ELF-1 (cell line): ENCODE measurements at regions not wholly inside any gene's neighbourhood (a gene's known extent, or its start where the extent isn't known, plus 50 kb on each side); places are given as distances from the start of the nearest gene placed in this dataset.

Source experiments
- DNase-seq: peaks from one replicate; pipeline ENCODE4 v3.0.0-alpha.2; 2016; ENCODE audit warnings: low read depth, low spot score

DNA sequence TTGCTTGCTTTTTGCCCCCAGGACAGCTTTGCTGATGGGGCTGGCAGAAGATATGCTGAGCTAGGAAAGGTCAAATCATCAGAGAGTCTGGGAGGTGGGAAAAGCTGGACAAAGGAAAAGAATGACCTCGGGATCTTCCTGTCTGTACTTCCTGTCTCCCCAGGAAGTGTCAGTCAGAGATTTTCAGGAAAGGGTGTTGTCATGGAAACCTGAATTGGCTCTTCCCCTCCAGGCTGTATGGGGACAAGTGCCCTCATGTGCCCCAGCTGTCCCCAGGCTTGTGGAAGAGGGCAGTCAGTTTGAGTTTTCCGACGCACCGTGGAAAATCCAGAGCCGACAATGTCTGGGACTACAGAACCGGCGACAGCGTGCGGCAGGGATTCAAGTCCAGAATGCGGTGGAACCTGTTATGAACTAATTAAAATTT lies 122.7 kb upstream of the ZFHX3 start:
- DNase-seq, result peak; percentile 81

DNA sequence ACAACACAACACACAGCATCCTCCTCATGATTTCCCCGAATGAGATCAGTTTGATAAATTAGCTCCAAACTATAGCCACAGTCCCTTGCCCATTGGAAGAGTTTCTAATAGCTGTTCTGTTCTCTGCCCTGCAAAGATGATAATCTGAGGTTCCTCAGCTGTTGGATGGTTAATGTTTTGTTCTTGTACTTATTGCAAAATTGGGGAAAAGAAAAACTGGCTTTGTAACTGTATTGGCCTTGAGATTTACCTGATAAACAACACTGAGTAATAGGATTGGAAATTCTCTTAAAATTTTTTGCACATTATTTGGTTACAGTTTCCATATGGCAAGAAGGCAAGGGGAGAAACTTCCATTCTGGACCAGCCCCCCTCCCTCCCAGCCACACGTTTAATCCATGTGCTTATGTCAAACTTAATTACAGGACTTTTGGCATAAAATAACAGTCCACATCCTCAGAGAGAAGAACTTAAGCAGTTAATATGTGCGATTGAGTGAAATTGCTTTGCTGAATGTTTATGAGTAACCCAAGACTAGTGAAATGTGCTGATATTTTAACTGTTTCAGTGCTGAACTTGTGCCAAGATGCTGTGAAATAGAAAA lies 119.1 kb upstream of the ZFHX3 start:
- DNase-seq, result no peak

DNA sequence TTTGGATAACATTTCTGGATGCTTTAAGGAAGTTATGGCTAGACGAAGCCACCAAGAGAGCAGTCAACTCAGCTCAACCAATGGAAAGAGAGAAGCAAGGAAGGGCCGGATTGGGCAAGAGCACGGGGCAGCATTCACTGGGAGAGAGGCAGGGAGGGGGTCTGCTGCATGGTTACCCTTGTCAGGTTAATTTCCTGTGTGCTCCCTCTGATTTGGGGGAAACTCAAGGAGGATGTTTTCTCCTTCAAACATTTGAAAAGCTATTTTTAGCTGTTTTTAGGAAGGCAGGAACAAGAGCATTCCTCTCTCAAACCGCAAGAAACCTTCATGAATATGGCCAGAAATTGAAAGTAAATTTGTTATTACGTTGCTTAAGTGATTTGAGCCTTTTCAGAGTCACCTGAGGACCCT lies 118.5 kb upstream of the ZFHX3 start:
- no peak for DNase-seq

DNA sequence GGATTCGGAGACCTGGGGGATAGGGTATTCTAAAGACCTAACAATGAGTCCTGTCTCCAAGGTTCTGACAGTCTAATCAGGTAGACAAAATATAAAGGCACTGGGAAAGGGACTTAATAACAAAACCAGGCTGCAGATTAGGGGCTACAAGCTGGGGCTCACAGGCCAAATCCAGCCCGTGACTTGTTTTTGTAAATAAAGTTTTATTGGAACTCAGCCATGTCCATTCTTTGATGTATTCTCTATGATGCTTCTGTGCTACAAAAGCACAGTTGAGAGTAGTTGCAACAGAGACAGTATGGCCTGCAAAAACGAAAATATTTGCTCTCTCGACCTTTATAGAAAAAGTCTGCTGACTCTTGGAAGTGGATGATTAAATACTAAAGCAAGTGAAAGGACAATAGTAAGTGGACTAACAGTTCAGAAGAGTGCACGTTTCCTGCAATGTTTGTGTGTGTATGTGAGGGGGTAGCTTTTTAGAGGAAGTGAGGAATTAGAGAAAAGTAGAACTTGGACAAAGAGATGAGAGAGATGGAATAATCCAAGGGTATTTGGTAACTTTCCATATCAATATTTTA lies 115.4 kb upstream of the ZFHX3 start:
- no peak for DNase-seq

DNA sequence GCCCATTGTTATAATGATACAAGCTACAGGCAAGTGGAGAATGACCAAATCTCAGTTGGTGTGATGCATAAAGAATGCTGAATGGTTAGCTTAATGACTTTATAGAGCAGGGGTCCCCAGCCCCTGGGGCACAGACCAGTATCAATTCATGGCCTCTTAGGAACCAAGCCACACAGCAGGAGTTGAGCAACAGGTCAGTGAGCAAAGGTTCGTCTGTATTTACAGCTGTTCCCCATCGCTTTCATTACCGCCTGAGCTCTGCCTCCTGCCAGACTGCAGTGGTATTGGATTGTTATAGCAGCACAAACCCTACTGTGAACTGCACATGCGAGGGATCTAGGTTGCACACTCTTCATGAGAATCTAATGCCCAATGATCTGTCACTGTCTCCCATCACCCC lies 114.0 kb upstream of the ZFHX3 start:
- peak; percentile 37 for DNase-seq

DNA sequence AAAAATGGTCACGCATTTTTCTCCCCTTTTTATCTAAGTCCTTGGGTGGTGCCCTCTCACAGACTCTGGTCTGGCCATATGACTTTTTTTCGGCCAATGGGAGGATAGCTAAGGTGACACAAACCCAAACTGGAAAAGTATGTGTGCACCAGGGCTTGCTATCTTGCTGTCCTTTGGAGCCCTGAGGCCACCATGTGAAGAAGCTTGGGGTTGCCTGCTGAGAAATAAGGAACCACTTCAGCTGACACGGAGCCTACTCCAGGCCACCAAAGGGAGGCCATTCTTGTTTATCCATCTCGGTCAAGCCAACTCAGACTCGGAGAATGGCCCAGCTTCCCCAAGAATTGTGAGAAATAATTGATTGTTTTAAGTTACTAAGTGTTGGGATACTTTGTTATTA lies 111.4 kb upstream of the ZFHX3 start:
- DNase-seq, result peak; percentile 20

DNA sequence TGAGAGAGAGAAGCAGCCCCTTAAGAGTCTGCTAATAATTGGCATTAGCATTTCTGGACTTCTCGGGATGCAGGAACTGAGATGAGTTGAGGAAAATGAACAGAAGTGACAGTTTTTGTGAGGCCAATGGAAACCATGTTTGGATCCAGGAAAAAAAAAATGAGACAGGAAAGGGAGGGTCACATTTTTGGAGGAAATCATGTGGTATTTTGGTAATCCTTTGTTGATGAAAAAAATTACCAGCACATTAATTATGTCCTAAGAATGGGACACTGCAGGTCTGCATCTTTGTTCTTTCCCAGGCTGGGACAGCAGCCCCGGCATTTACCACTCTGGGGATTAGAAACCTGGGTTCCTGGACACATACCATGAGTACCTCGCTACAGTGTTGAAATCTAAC lies 109.9 kb upstream of the ZFHX3 start:
- DNase-seq, result no peak

DNA sequence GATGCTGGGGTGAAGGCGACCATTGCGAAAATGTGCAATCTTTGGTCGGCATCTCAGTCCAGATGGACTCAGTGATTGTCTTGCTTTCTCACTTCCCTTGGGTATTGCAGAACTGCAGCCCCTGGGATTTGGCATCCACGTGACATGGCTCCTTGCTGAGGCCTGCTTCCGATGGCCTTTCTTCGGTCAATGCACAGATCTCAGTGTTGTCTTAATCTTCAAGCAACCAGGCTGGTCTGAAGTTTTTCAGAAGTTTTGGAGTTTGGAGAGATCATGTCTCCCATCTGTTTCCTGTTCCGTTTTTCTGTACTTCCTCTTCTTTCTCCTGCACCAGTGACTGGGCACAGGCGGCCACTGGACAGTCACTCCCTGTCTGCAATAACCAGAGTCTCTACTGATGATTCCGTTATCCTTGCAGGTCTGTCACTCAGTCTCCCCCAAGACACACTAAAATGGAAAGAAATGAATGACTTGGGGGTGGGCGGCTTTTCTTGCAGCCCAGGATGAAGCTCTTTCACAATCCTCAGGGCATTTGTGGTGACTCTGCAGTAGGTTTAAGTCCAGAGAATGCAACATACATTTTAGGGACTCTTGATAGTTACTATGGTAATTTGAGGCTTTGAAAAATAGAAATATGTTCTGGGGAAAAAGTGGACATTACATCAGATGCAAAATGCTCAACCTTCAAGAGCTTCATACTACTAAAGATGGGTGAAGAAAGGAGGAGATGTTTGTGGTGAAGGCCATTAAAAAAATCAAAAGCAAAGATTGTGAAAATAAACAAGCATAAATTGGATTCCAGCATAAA lies 106.3 kb upstream of the ZFHX3 start:
- no peak for DNase-seq

DNA sequence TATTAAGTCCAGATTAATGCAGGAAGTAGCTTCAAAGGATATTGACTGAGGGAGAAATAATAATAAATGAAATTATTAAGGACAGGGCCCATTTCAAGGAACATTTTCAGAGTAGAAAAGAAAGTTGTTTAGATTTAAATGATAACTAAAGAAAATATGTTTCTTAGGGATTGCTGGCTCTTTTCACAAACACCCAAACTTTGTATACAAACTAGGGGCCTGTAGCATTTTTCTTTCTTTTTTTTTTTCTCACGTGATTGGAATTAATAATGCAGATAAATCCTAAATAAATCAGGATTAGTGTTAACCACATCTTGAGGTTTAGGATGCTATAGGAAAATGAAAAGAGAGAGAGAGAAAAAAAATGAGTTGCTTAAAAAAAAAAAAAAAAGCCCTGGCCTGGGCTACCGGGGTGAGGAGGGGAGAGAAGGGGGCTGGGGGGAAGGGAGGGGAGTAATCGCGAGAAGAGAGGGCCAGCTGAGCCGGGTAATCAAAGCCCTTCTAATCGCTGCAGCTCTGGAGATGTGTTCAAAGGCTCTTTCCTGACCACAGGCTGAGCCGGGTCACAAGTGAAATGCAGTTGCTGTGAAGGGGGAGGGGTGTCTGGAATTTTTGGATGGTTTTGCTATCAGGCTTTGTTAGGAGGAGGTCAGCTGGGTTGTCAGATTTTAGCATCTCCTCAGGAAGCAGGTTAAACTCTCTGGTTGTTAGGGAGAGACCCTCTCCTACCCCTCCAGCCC lies 104.6 kb upstream of the ZFHX3 start:
- DNase-seq, result peak; percentile 92

DNA sequence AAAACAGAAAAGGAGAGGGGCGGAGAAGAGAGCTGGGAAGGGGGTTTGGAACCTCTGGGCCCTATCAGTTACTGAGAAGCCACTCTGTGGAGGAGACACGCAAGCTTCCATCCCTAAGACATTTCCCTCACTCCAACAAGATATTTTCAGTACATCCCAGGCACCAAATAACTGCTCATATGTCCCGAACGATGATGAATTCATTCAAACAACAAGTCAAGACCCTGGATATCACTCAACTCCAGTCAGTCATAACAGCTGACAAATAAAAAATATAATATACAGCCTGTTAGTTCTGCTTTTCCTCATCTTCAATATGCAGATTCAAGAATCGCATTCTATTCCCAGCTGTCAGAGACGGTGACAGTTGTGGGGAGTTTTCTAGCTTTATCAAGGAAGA lies 104.0 kb upstream of the ZFHX3 start:
- no peak for DNase-seq

DNA sequence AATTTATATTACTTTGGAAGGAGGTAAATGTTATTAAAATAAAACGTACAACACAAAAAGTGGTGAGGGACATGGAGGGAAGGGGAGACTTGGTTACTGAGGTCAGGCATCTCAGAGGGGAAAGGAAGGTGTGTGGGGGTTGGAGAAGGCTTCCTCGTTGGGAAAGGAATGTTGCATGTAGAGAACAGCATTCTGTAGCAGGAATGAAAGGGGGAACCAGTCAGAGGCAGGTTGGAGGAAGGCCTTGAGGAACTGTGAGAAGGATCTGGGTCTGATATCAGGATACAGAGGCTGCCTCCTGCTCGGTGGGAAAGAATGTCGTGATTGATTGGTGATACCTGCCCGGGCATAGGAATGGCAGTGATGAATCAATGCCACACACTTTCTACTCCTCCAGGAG lies 103.3 kb upstream of the ZFHX3 start:
- peak; percentile 65 for DNase-seq

DNA sequence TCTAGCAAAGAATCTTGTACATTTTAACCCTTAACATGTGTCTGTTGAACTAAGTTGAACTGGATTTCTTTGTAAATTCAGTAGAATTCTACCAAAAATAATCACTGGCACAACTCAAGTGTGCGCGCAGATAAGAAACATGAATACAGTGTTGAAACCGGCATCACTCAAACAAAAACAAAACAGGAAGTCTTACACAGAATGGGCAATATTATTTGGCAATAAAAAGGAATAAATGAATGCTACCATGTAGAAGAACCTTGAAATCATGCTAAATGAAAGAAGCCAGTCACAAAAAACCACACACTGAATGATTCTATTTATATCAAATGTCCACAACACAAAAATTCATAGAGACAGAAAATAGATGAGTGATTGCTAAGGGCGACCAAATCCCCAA lies 102.9 kb upstream of the ZFHX3 start:
- DNase-seq, result no peak

DNA sequence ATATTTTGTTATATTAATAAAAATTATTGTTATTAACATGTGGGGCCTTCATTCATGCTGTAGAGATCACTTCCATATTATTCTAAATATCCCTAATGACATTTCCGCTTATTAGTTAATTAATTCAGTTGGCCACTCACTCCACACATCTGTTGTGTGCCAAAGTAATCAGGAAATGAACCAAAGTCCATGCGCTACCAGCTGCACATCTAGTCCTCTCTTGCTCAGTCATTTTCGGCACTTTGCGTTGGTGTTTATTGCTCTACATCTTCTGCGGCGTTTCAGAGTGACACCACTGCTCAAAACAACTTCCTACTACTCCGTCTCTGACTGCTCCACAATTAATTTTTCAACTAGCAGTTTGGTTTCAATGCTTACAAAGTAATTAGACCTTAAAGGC lies 101.4 kb upstream of the ZFHX3 start:
- no peak for DNase-seq

DNA sequence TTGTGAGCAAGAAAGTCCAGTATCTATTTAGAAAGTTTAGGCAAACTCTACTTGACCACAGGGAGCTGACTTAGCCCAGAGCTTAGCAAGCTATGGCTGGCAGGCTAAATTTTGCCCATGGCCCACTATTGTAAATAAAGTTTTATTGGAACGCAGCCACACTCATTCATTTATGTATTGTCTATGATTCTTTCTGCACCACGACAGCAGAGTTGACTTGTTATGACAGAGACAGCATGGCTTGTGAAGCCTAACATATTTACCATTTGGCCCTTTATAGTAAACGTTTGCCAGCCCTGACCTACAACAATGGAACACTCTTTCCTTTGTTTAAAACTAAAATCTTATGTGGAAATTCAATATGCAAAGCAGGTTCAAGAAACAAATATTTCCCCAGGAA lies 100.0 kb upstream of the ZFHX3 start:
- no peak for DNase-seq

DNA sequence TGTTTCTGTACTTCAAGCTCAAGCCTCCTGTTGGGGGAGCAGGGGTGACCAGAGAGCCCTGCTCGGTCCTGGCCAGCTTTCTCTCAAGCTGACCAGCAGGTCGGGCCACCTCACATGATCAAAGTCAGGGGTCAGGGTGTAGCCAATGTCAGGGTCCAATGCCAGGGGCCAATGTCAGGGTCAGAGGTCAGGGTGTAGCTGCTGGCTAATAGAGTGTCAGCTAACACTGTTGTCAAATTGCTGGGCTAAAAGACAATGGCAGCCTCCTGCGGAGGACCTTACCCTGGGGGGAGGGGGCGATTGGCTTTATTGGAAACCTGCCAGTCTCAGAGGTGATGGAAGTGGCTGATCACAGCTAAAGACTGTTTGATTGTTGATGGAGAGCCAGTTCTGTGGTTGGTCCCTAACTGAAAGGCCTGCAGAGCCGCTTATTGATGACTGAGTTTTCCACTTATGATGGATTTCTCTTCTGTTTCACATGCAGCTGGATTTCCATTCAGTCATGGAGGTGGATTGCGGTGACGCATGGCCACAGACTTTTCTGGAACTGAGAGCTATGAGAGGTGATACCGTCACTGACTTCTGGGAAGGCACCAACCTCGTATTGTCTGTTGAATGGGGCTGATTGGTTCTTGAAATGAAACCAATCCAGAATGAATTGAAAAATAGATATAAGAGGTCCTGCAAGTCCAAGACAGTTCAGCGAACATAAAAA lies 97.4 kb upstream of the ZFHX3 start:
- peak; percentile 62 for DNase-seq

DNA sequence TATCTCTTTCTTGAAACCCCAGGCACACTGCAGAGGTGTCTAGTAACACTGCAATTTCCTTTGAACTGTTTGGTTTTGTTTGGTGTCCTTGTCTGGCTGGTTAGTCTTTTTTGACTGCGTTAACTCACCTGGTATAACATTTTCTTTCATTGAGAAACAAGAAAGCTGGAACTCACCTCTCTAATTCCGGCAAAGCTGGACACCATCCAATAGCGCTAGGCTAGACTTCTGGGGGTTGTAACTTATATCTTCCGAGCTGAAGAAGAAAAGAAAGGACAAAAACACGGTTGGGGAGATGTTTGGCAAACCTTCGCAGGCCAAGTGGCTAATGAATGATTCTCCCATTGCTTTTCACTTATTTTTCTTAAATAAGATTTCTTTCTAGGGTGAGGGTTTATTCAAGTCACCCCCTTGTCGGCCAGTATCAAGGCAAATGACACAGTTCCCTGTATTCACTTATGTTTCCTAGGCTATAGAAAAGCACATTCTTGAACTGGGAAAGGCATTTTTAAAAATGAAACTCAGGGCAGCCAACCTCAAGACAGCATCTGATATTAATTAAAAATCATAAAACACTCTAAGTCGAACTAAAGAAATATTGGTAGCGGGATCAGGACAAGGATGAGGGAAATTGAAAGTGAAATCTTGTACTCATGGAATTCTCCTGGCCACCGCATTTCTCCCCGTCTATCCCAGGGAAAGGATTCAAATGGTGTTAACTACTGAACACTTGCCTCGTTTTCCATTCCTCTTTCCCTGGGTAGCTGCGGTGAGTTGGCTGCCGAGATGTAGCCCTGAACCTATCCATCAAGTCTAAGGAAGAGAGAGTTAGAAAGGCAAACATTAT lies 95.9 kb upstream of the ZFHX3 start:
- DNase-seq, result no peak

DNA sequence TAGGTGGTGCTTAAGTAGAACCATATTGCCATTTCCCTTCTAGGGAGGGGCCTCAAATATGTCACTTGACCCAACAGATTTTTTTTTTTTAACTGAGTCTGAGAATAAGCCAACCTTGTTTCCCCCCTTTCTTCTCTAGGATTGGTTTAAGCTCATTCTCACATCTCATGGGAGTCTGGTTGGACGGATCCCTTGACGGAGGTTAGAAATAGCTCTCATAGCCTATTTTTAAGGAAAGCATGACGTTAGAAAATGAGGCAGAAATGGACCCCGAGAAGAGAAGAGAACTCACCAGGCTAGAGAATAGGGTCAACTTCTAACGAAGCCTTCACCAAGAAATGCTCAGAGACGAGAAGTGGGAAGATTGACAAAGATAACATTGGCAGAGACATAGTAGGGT lies 95.1 kb upstream of the ZFHX3 start:
- no peak for DNase-seq

DNA sequence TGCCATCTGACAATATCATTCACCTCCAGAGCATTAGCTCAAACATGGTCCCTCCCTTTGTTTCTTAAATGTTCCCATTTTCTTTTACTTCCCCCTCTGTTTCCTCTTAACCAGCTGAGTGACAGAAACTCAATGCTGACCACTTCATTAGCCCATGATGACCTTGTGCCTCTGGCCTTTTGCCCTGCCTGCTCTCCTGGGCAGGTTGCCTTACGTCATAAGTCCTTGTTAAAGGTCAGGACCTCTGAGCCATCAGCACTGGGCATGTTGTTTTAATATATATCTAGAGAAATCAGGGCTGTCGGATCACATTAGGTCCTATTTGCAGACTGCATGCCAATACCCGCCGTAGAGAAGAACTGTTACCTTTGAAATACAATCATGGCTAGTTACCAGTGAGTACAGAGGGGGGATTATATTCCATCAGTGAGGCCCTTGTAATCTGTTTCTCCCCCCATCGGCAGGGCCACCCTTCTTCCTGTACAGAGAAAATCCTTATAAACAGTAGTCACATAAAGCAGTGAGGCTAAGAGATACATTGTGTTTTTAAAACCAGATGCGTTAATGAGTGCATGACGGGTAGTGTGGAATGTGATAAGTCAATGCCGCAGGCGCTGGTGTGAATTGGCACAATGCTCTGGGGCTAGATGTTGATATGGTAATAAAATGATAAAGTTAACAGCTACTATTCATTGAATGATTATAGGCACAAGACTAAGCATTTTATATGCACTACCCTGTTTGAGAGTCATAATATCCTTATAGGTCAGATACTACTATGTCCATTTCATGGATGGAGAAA lies 94.3 kb upstream of the ZFHX3 start:
- no peak for DNase-seq

DNA sequence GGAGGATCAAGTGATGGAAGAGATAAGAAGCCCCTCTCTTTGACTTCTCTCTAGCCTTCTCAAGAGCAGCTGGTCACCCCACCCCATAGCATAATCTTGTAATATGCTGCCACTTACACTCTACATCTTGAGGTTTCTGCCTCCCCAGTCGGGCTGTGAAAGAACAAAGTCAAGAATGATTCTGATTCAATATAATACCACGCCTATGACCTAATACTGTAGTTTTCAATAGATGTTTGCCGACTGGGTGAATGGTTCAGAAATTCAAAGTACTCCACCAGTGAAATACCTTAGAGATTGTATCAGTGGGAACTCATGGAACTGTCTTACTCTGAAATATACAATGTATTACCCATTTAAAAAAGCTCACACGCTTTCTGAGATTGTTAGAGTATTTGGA lies 93.0 kb upstream of the ZFHX3 start:
- DNase-seq, result no peak
